GM12878 (cell line): ENCODE measurements at regions not wholly inside any gene's neighbourhood (a gene's known extent, or its start where the extent isn't known, plus 50 kb on each side); places are given as distances from the start of the nearest gene placed in this dataset.

Experiments used
- ATAC-seq: fragments of 200-7000 bp; cut with Tn5 transposase; 3 replicates; pipeline ENCODE4 v1.9.1; 2020; ENCODE audit warnings: mild to moderate bottlenecking, moderate library complexity
- BruUV-seq: library from RNA; stranded (reverse); fragments of 400-500 nt; replicated peaks from 2 replicates; lab custom pipeline; 2021; lab: Mats Ljungman, UMichigan
- CTCF ChIA-PET: fragments of 300-600 bp; sonication (Branson Sonifier 250); formaldehyde crosslinking; extraction: SDS; loops from one replicate; lab custom pipeline; 2021; ENCODE audit warnings: inconsistent platforms; lab: Yijun Ruan, JAX
- POLR2A ChIA-PET: fragments of 350-600 bp; formaldehyde crosslinking; extraction: SDS; loops from one replicate; lab custom pipeline; 2021; ENCODE audit warnings: inconsistent platforms; lab: Charles Lee
- RAD21 ChIA-PET: fragments of 300-600 bp; sonication (Branson Sonifier 250); formaldehyde crosslinking; loops from one replicate; lab custom pipeline; 2023; ENCODE audit warnings: antibody characterized with exemption; ENCODE audit not compliant: unreplicated experiment; lab: Charles Lee
- SMC1A ChIA-PET: fragments of 300-600 bp; sonication (Branson Sonifier 250); formaldehyde crosslinking; loops from one replicate; lab custom pipeline; 2023; ENCODE audit not compliant: unreplicated experiment, uncharacterized antibody; lab: Charles Lee
- DNase-seq: peaks from one replicate; pipeline ENCODE4 v3.0.0-alpha.2; 2011; ENCODE audit warnings: low read depth, low spot score
- FAIRE-seq: peaks from 3 replicates; lab custom pipeline; 2011; peaks lifted over from hg19 to GRCh38; lab: Jason Lieb, UNC
- H2AFZ ChIP-seq: 2 replicates; pipeline ENCODE4 v1.6.0; 2011; ENCODE audit warnings: low read depth, low read length, control low read depth; ENCODE audit not compliant: control insufficient read depth
- H3K27ac ChIP-seq: 2 replicates; pipeline ENCODE4 v1.5.1; 2011; ENCODE audit warnings: control low read depth; ENCODE audit not compliant: control insufficient read depth, insufficient read depth
- H3K27me3 ChIP-seq, 2 experiments: replicated peaks in 1 of 2; 2 replicates each; pipeline versions ENCODE4 v1.6.0 to v1.6.1; 2011; ENCODE audit warnings: low read length in 1 of 2; ENCODE audit not compliant: control insufficient read depth in 2 of 2, insufficient read depth in 2 of 2
- H3K36me3 ChIP-seq, 2 experiments: 2 replicates each; pipeline ENCODE4 v1.5.1; 2011; ENCODE audit warnings: low read length in 1 of 2; ENCODE audit not compliant: control insufficient read depth in 2 of 2, insufficient read depth in 2 of 2
- H3K4me1 ChIP-seq: 2 replicates; pipeline ENCODE4 v1.6.1; 2011; ENCODE audit warnings: mild to moderate bottlenecking, low read length, moderate library complexity, mixed read lengths; ENCODE audit not compliant: control insufficient read depth, insufficient read depth
- H3K4me2 ChIP-seq: 2 replicates; pipeline ENCODE4 v1.6.0; 2011; ENCODE audit warnings: control low read depth; ENCODE audit not compliant: control insufficient read depth, insufficient read depth
- H3K4me3 ChIP-seq: fragments of 200-600 bp; sonication (generic); 2 replicates; pipeline ENCODE4 v1.5.1; 2016
- H3K79me2 ChIP-seq: 2 replicates; pipeline ENCODE4 v1.6.0; 2011; ENCODE audit warnings: low read length; ENCODE audit not compliant: control insufficient read depth, insufficient read depth
- H3K9ac ChIP-seq: 2 replicates; pipeline ENCODE4 v1.8.0; 2011; ENCODE audit warnings: low read length, control low read depth, mixed read lengths; ENCODE audit not compliant: control insufficient read depth, insufficient read depth
- H3K9me3 ChIP-seq: replicated peaks from 3 replicates; pipeline ENCODE4 v1.5.1; 2011; ENCODE audit warnings: mild to moderate bottlenecking, low read length; ENCODE audit not compliant: control insufficient read depth, insufficient read depth
- H4K20me1 ChIP-seq: 2 replicates; pipeline ENCODE4 v1.6.0; 2011; ENCODE audit not compliant: control insufficient read depth, insufficient read depth
- KDM1A ChIP-seq: fragments of 200-600 bp; sonication (generic); IDR thresholded peaks from 2 replicates; pipeline ENCODE4 v1.6.1; 2016; ENCODE audit warnings: borderline replicate concordance
- MEF2A ChIP-seq: IDR thresholded peaks from 2 replicates; pipeline ENCODE4 v1.6.1; 2011; ENCODE audit warnings: low read depth, mild to moderate bottlenecking, low read length, moderate library complexity; ENCODE audit not compliant: insufficient read depth
- MTA3 ChIP-seq: IDR thresholded peaks from 2 replicates; pipeline ENCODE4 v1.6.1; 2012; ENCODE audit warnings: low read length, inconsistent platforms, borderline replicate concordance
- NFYA ChIP-seq: IDR thresholded peaks from 2 replicates; pipeline ENCODE4 v1.6.1; 2011; ENCODE audit warnings: low read depth, mild to moderate bottlenecking, low read length, improper control_type of control experiment, borderline replicate concordance
- NFYB ChIP-seq: IDR thresholded peaks from 2 replicates; pipeline ENCODE4 v1.6.1; 2011; ENCODE audit warnings: low read depth, mild to moderate bottlenecking, low read length, improper control_type of control experiment, moderate library complexity; ENCODE audit not compliant: insufficient read depth
- SRF ChIP-seq, 2 experiments: IDR thresholded peaks; 2 replicates each; pipeline ENCODE4 v1.6.1; 2011; ENCODE audit warnings: low read depth in 2 of 2, low read length in 2 of 2, mild to moderate bottlenecking in 1 of 2, moderate library complexity in 1 of 2
- ZNF217 ChIP-seq: fragments of 450-650 bp; IDR thresholded peaks from 2 replicates; pipeline ENCODE4 v1.6.1; 2017; ENCODE audit warnings: antibody characterized with exemption, mild to moderate bottlenecking
- ZNF274 ChIP-seq: IDR thresholded peaks from one replicate; pipeline ENCODE4 v1.8.0; 2011; ENCODE audit not compliant: insufficient read length, insufficient read depth
- ZNF384 ChIP-seq: IDR thresholded peaks from 2 replicates; pipeline ENCODE4 v1.6.1; 2012; ENCODE audit warnings: low read depth, mild to moderate bottlenecking, low read length, improper control_type of control experiment, borderline replicate concordance
- ZSCAN29 ChIP-seq: fragments of 450-650 bp; IDR thresholded peaks from 2 replicates; pipeline ENCODE4 v1.6.1; 2017; ENCODE audit warnings: mild to moderate bottlenecking, moderate library complexity
- WGBS: methylation state at CpG from one replicate; pipeline ENCODE4 v1.1.6; 2016; ENCODE audit warnings: low lambda C conversion rate; ENCODE audit not compliant: insufficient replicate concordance, insufficient coverage; ENCODE audit errors: missing lambda C conversion rate; 5-methylcytosine and 5-hydroxymethylcytosine counted together
- in situ Hi-C: fragments of 300-500 bp; cut with MboI; formaldehyde crosslinking; loops from 9 replicates; pipeline ENCODE4 v1.14.3; 2018; ENCODE audit warnings: mixed read lengths
- intact Hi-C: fragments of 100-400 bp; cut with micrococcal nuclease; formaldehyde crosslinking; loops from one replicate; pipeline ENCODE4 v1.14.2; 2022; ENCODE audit not compliant: unreplicated experiment
- TF ChIP-seq, protein P1 (sequence below): fragments of 150-350 bp; IDR thresholded peaks from 2 replicates; pipeline ENCODE4 v1.6.1; 2014; ENCODE audit warnings: mild to moderate bottlenecking, low read depth, low read length

DNA sequence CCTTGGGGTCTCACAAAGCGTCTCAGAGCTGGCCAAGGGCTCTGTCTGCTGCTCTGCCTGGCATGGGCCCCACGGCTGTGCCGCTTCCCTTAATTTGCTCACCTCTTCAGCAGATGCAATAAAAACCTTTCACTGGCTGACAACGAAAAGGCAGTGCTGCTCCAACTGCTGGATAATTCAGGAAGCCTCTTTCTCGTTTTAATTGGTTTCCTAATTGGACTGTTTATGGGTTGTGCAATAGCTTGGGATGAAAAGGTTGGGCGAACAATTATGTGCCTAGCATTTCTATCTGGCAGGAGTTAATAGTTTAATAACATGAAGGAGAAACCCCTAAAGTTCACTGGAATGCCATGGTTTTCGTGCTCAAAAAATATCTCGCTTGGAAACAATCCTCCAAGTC, 234.1 kb upstream of the IRX5 start:
- H3K27me3 ChIP-seq, result no peaks in the 10 kb centered on the region
- ChIA-PET RAD21 (no interaction called here), CTCF (no interaction called here)
- FAIRE-seq, result no peak
- H3K4me3 ChIP-seq, result no peak overlapping the region
- TF ChIP-seq NFYA (no peak), ZNF274 (no peak), NFYB (no peak), ZSCAN29 (no peak), ZNF384 (no peak), ZNF217 (no peak), KDM1A (no peak), MEF2A (no peak), MTA3 (no peak), SRF (IDR thresholded peaks at IDR 0.05; ENCODE audit: low read depth in 2 of 2, low read length in 2 of 2) (no peak)
- TF ChIP-seq, protein P1, sequence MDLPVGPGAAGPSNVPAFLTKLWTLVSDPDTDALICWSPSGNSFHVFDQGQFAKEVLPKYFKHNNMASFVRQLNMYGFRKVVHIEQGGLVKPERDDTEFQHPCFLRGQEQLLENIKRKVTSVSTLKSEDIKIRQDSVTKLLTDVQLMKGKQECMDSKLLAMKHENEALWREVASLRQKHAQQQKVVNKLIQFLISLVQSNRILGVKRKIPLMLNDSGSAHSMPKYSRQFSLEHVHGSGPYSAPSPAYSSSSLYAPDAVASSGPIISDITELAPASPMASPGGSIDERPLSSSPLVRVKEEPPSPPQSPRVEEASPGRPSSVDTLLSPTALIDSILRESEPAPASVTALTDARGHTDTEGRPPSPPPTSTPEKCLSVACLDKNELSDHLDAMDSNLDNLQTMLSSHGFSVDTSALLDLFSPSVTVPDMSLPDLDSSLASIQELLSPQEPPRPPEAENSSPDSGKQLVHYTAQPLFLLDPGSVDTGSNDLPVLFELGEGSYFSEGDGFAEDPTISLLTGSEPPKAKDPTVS, result no peak
- TF ChIP-seq, all 136 proteins: peak for 0
- DNase-seq (no peak), ATAC-seq (no peak)
- Histone ChIP-seq H4K20me1 (no peaks in the 10 kb centered on the region), H3K9ac (no peak overlapping the region), H3K79me2 (no peaks in the 10 kb centered on the region), H3K27ac (no peak overlapping the region), H3K9me3 (no peaks in the 10 kb centered on the region), H2AFZ (no peak overlapping the region), H3K36me3 (no peaks in the 10 kb centered on the region), H3K4me1 (no peaks in the 10 kb centered on the region), H3K4me2 (no peak overlapping the region)
- POLR2A ChIA-PET, result no interaction called here
- BruUV-seq, result no TSS peak
- intact Hi-C loops, result no loop called here
- WGBS, result under 1% methylated on average over 8 of the region's 8 CpGs
- in situ Hi-C loops, result no loop called here
- SMC1A ChIA-PET, result no interaction called here
